OCI-LY1 (cell line): ENCODE measurements at regions not wholly inside any gene's neighbourhood (a gene's known extent, or its start where the extent isn't known, plus 50 kb on each side); places are given as distances from the start of the nearest gene placed in this dataset.

ENCODE experiments used
- EZH2 ChIP-seq: fragments of 200-600 bp; sonication (generic), shearing (Covaris generic); IDR thresholded peaks from 2 replicates; pipeline ENCODE4 v1.8.0; 2017; ENCODE audit warnings: borderline replicate concordance, mixed run types, mild to moderate bottlenecking, antibody characterized with exemption, low read length, moderate library complexity, mixed read lengths
- TF ChIP-seq, protein P1 (sequence below): fragments of 200-600 bp; sonication (generic), shearing (Covaris generic); IDR thresholded peaks from 2 replicates; pipeline ENCODE4 v1.5.1; 2017; ENCODE audit warnings: mild to moderate bottlenecking, antibody characterized with exemption, low read length, moderate library complexity, mixed read lengths

DNA sequence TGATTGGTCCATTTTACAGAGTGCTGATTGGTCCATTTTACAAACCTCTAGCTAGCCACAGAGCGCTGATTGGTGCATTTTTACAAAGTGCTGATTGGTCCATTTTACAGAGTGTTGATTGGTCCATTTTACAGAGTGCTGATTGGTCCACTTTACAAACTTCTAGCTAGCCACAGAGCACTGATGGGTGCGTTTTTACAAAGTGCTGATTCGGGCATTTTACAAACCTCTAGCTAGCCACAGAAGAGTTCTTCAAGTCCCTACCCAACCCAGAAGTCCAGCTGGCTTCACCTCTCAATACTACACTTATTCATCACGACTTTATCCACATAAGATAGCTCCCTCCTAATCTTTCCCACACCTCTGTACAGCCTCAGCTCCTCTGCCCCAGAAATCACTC, 899.8 kb downstream of the TUSC7 start:
- TF ChIP-seq, protein P1, sequence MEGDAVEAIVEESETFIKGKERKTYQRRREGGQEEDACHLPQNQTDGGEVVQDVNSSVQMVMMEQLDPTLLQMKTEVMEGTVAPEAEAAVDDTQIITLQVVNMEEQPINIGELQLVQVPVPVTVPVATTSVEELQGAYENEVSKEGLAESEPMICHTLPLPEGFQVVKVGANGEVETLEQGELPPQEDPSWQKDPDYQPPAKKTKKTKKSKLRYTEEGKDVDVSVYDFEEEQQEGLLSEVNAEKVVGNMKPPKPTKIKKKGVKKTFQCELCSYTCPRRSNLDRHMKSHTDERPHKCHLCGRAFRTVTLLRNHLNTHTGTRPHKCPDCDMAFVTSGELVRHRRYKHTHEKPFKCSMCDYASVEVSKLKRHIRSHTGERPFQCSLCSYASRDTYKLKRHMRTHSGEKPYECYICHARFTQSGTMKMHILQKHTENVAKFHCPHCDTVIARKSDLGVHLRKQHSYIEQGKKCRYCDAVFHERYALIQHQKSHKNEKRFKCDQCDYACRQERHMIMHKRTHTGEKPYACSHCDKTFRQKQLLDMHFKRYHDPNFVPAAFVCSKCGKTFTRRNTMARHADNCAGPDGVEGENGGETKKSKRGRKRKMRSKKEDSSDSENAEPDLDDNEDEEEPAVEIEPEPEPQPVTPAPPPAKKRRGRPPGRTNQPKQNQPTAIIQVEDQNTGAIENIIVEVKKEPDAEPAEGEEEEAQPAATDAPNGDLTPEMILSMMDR, result no peak
- no peak for TF ChIP-seq EZH2
